ENCODE measurements at regions not wholly inside any gene's neighbourhood (a gene's known extent, or its start where the extent isn't known, plus 50 kb on each side); places are given as distances from the start of the nearest gene placed in this dataset.

- TF ChIP-seq CTCF (IDR thresholded peaks at IDR 0.05) (no peak), POLR2A (IDR thresholded peaks at IDR 0.05) (no peak)
These were observed 217.3 kb downstream of the CHRDL1 start for GRCh38 chrX:110578270-110578669.
